ENCODE measurements at regions not wholly inside any gene's neighbourhood (a gene's known extent, or its start where the extent isn't known, plus 50 kb on each side); places are given as distances from the start of the nearest gene placed in this dataset.

DNA sequence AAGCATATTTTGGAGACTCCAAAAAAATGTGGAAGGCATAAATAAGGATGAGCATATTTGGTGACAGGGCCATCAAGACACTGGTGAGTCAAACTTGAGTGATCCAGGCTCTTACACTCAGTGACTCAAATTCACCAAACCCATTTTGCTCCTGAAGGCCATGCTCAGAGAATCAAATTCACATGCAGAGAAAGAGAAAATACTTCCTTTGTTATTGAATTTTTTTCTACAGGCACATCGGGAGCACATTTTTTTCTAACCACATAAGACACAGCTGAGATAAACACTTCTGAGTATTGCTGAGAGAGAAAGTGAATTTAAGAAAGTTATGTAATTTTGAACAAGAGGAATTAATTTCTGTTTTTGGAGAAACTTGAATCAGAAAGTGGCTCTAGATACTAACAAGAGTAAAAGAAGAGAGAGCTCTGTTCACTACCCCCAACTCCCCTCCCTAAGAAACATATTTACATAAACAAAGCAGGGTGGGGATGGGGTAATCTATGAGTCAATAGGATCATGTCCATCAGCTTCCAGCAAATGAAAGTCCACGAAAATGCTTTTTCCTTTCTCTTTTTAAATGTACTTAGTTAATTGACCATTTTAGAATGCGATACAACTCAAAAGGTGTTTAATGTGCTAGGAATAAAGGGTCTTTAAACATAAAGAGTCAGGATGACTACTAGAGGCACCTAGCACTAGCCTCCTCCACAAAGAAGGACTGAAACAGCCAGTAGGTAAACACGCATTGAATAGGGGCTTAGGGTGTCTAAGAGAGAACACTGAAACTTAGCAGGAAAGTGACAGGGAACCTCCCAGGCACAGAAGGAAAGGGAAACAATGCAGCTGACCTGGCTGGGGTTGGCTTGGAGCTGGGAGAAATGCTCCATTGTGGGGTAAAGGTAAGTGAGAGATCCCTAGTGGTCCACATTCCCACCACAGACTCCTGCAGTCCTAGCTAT, 152.3 kb downstream of the KCNE4 start (continued):
- TF ChIP-seq, protein P1, sequence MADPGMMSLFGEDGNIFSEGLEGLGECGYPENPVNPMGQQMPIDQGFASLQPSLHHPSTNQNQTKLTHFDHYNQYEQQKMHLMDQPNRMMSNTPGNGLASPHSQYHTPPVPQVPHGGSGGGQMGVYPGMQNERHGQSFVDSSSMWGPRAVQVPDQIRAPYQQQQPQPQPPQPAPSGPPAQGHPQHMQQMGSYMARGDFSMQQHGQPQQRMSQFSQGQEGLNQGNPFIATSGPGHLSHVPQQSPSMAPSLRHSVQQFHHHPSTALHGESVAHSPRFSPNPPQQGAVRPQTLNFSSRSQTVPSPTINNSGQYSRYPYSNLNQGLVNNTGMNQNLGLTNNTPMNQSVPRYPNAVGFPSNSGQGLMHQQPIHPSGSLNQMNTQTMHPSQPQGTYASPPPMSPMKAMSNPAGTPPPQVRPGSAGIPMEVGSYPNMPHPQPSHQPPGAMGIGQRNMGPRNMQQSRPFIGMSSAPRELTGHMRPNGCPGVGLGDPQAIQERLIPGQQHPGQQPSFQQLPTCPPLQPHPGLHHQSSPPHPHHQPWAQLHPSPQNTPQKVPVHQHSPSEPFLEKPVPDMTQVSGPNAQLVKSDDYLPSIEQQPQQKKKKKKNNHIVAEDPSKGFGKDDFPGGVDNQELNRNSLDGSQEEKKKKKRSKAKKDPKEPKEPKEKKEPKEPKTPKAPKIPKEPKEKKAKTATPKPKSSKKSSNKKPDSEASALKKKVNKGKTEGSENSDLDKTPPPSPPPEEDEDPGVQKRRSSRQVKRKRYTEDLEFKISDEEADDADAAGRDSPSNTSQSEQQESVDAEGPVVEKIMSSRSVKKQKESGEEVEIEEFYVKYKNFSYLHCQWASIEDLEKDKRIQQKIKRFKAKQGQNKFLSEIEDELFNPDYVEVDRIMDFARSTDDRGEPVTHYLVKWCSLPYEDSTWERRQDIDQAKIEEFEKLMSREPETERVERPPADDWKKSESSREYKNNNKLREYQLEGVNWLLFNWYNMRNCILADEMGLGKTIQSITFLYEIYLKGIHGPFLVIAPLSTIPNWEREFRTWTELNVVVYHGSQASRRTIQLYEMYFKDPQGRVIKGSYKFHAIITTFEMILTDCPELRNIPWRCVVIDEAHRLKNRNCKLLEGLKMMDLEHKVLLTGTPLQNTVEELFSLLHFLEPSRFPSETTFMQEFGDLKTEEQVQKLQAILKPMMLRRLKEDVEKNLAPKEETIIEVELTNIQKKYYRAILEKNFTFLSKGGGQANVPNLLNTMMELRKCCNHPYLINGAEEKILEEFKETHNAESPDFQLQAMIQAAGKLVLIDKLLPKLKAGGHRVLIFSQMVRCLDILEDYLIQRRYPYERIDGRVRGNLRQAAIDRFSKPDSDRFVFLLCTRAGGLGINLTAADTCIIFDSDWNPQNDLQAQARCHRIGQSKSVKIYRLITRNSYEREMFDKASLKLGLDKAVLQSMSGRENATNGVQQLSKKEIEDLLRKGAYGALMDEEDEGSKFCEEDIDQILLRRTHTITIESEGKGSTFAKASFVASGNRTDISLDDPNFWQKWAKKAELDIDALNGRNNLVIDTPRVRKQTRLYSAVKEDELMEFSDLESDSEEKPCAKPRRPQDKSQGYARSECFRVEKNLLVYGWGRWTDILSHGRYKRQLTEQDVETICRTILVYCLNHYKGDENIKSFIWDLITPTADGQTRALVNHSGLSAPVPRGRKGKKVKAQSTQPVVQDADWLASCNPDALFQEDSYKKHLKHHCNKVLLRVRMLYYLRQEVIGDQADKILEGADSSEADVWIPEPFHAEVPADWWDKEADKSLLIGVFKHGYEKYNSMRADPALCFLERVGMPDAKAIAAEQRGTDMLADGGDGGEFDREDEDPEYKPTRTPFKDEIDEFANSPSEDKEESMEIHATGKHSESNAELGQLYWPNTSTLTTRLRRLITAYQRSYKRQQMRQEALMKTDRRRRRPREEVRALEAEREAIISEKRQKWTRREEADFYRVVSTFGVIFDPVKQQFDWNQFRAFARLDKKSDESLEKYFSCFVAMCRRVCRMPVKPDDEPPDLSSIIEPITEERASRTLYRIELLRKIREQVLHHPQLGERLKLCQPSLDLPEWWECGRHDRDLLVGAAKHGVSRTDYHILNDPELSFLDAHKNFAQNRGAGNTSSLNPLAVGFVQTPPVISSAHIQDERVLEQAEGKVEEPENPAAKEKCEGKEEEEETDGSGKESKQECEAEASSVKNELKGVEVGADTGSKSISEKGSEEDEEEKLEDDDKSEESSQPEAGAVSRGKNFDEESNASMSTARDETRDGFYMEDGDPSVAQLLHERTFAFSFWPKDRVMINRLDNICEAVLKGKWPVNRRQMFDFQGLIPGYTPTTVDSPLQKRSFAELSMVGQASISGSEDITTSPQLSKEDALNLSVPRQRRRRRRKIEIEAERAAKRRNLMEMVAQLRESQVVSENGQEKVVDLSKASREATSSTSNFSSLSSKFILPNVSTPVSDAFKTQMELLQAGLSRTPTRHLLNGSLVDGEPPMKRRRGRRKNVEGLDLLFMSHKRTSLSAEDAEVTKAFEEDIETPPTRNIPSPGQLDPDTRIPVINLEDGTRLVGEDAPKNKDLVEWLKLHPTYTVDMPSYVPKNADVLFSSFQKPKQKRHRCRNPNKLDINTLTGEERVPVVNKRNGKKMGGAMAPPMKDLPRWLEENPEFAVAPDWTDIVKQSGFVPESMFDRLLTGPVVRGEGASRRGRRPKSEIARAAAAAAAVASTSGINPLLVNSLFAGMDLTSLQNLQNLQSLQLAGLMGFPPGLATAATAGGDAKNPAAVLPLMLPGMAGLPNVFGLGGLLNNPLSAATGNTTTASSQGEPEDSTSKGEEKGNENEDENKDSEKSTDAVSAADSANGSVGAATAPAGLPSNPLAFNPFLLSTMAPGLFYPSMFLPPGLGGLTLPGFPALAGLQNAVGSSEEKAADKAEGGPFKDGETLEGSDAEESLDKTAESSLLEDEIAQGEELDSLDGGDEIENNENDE (IDR thresholded peaks at IDR 0.05; ENCODE audit: insufficient replicate concordance, low read length): no peak
- TF ChIP-seq, protein P2, sequence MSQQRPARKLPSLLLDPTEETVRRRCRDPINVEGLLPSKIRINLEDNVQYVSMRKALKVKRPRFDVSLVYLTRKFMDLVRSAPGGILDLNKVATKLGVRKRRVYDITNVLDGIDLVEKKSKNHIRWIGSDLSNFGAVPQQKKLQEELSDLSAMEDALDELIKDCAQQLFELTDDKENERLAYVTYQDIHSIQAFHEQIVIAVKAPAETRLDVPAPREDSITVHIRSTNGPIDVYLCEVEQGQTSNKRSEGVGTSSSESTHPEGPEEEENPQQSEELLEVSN (IDR thresholded peaks at IDR 0.05): no peak
- TF ChIP-seq GTF2F1 (IDR thresholded peaks at IDR 0.05; ENCODE audit: borderline replicate concordance, low read depth, low read length) (no peak), CHD1 (IDR thresholded peaks at IDR 0.05; ENCODE audit: low read depth, low read length) (no peak), RAD21 (IDR thresholded peaks at IDR 0.05 in 1 of 2, conservative IDR thresholded peaks at IDR 0.05 in 1 of 2; ENCODE audit: low read depth in 2 of 2, low read length in 2 of 2) (no peak), SP1 (IDR thresholded peaks at IDR 0.05; ENCODE audit: low read depth, low read length) (no peak), RFX5 (IDR thresholded peaks at IDR 0.05; ENCODE audit: borderline replicate concordance, low read depth, low read length) (no peak)

All from H1 (cell line).